ENCODE measurements at regions not wholly inside any gene's neighbourhood (a gene's known extent, or its start where the extent isn't known, plus 50 kb on each side); places are given as distances from the start of the nearest gene placed in this dataset.
A peak's percentile ranks its signal among the peaks of the same experiment; 100 is the strongest.
"Not testable (repeated sequence)": the region's sequence is repeated elsewhere in the genome, so short reads cannot be mapped to it uniquely, and the experiment has no call there.

GRCh38 chr15:91356083-91356482, 256.0 kb downstream of the SV2B start:
- no peak for DNase-seq

GRCh38 chr15:91357011-91357410, 257.0 kb downstream of the SV2B start:
- no peak for DNase-seq

GRCh38 chr15:91357486-91357885, 257.4 kb downstream of the SV2B start:
- no peak for DNase-seq

- DNase-seq, result no peak
Observed at GRCh38 chr15:91358405-91358804, 258.3 kb downstream of the SV2B start.

- DNase-seq, result not testable (repeated sequence)
Observed at GRCh38 chr15:91361696-91362095, 261.6 kb downstream of the SV2B start.

GRCh38 chr15:91366111-91366510, 266.1 kb downstream of the SV2B start:
- DNase-seq, result no peak

GRCh38 chr15:91368611-91369010, 268.6 kb downstream of the SV2B start:
- no peak for DNase-seq

- peak in 1 of 2 donors; percentile 23 for DNase-seq
Observed at GRCh38 chr15:91369823-91370222, 269.8 kb downstream of the SV2B start.

GRCh38 chr15:91371345-91371744, 271.3 kb downstream of the SV2B start:
- not testable (repeated sequence) for DNase-seq

- DNase-seq, result no peak
Observed at GRCh38 chr15:91374336-91374735, 274.3 kb downstream of the SV2B start.

- DNase-seq, result no peak
Observed at GRCh38 chr15:91376038-91376437, 276.0 kb downstream of the SV2B start.

GRCh38 chr15:91380114-91380513, 280.1 kb downstream of the SV2B start:
- DNase-seq, result no peak

GRCh38 chr15:91383532-91383931, 283.5 kb downstream of the SV2B start:
- no peak for DNase-seq

GRCh38 chr15:91384189-91384730, 284.2 kb downstream of the SV2B start:
- no peak for DNase-seq

- DNase-seq, result no peak
Observed at GRCh38 chr15:91385311-91385710, 285.3 kb downstream of the SV2B start.

GRCh38 chr15:91393186-91393585, 293.1 kb downstream of the SV2B start:
- DNase-seq, result no peak

GRCh38 chr15:91400481-91400880, 300.4 kb downstream of the SV2B start:
- no peak for DNase-seq

- DNase-seq, result peak in 1 of 2 donors; percentile 46
Observed at GRCh38 chr15:91407269-91407889, 307.3 kb downstream of the SV2B start.

- DNase-seq, result no peak
Observed at GRCh38 chr15:91408476-91409076, 308.5 kb downstream of the SV2B start.

GRCh38 chr15:91409387-91409786, 309.3 kb downstream of the SV2B start:
- DNase-seq, result no peak

- DNase-seq, result no peak
Observed at GRCh38 chr15:91411586-91411985, 311.5 kb downstream of the SV2B start.

GRCh38 chr15:91412138-91412928, 312.3 kb downstream of the SV2B start:
- no peak for DNase-seq

- no peak for DNase-seq
Observed at GRCh38 chr15:91413142-91413541, 313.1 kb downstream of the SV2B start.

- no peak for DNase-seq
Observed at GRCh38 chr15:91414124-91414523, 314.1 kb downstream of the SV2B start.
